Activated CD4-positive, alpha-beta T cell treated with anti-CD3 and anti-CD28 coated beads, Interleukin-2, amount 10 ng/mL, durations not matched to agents 24 days and 14 days (primary cell): ENCODE measurements at regions not wholly inside any gene's neighbourhood (a gene's known extent, or its start where the extent isn't known, plus 50 kb on each side); places are given as distances from the start of the nearest gene placed in this dataset.

Source experiments
- DNase-seq: peaks from one replicate; pipeline ENCODE4 v3.0.0; 2022
- H3K27ac Mint-ChIP-seq: one replicate; pipeline ENCODE4 v1.8.0; 2022; ENCODE audit warnings: mild to moderate bottlenecking, mixed read lengths
- H3K27me3 Mint-ChIP-seq: one replicate; pipeline ENCODE4 v1.8.0; 2022; ENCODE audit warnings: mixed read lengths
- H3K36me3 Mint-ChIP-seq: one replicate; pipeline ENCODE4 v1.8.0; 2022; ENCODE audit warnings: low read depth, mild to moderate bottlenecking, mixed read lengths
- H3K4me1 Mint-ChIP-seq: one replicate; pipeline ENCODE4 v1.8.0; 2021; ENCODE audit warnings: mixed read lengths
- H3K4me3 Mint-ChIP-seq: one replicate; pipeline ENCODE4 v1.8.0; 2022; ENCODE audit warnings: mild to moderate bottlenecking, moderate library complexity, mixed read lengths
- H3K9me3 Mint-ChIP-seq: one replicate; pipeline ENCODE4 v1.8.0; 2021; ENCODE audit warnings: mixed read lengths
- intact Hi-C: fragments of 100-400 bp; cut with micrococcal nuclease; formaldehyde crosslinking; loops from one replicate; pipeline ENCODE4 v1.15.1; 2023

DNA sequence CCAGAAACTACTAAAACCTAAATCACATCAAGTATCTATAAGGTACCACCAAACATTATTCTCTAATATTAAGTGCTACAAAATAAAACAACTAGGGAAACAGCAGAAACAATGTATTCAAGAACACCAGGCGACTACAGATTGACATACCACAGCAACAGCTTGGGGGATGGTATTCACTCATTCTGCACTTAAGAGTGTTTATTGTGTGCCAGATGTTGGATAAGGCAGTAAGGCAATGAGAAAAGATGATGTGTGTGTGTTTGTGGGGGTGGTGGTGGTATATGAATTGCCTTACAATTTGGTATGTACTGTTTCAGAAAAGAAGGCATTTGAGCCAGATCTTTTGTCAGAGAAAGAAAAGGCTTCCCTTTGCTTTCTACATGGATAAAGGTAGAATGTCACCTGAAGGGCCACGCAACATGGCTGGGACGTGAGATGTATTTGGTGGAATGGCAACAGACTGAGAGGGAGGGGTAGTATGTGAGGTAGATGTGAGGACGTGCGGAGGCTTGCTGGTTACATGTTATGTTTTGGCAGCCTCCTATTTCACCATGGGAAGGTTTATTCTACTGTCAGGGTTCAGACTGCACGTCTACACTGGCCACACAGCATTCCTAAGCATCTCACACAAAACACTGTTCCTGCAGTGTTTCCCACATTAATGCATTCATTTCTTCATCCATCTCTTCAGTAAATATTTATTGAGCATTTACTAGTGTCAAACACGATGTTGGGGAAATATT lies 300.7 kb downstream of the KLF12 start:
- Mint-ChIP-seq H3K27ac (no peak overlapping the region), H3K4me3 (no peak overlapping the region), H3K9me3 (no peaks in the 10 kb centered on the region), H3K27me3 (no peaks in the 10 kb centered on the region), H3K36me3 (no peaks in the 10 kb centered on the region), H3K4me1 (peaks cover 5% of the 10 kb centered on the region)
- DNase-seq = no peak
- intact Hi-C loops = no loop called here

DNA sequence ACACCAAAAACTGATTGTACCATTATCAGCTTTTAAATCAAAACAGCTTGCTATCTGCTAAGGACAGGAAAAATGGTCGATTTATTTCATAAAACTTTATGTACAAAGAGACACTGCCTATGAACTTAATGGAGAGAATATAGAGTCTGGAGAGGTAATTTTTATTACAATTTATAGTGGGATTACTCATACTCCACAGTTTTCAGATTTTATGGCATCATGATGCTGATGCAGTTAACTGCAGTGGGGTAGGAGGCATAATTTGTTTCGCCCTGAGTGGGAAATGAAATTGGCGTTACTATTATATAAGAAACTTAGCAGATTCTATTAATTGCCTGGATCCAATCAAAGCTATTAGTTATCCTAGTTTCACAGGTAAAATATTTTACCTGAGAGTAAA lies 301.4 kb downstream of the KLF12 start:
- no peak for DNase-seq
- Mint-ChIP-seq H3K27ac (no peak overlapping the region), H3K4me1 (peaks cover 5% of the 10 kb centered on the region), H3K4me3 (no peak overlapping the region), H3K27me3 (no peaks in the 10 kb centered on the region), H3K36me3 (no peaks in the 10 kb centered on the region), H3K9me3 (no peaks in the 10 kb centered on the region)
- intact Hi-C loops = no loop called here

DNA sequence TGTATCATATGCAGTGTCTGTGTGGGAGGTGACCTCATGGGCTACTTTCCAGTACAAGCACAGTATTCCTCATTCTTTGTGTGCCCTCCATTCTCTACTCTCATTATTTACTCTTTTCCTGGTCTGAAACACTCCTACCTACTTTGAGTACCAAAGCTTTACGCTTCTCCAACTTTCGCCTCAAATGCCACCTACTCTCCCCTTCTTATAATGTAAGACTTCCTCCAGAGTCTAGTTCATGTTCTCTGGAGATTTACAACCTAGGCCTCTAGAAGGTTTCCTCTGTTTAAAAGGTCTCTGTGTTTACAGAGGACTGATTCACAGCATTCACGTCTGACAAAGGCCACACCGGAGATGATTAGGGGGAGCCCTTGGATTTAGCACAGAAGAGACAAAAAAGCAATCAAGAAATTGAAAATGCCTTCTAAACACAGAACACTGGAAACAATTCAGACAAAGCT lies 302.0 kb downstream of the KLF12 start:
- no peak for DNase-seq
- Mint-ChIP-seq H3K27me3 (no peaks in the 10 kb centered on the region), H3K27ac (no peak overlapping the region), H3K36me3 (no peaks in the 10 kb centered on the region), H3K4me3 (no peak overlapping the region), H3K9me3 (no peaks in the 10 kb centered on the region), H3K4me1 (peaks cover 5% of the 10 kb centered on the region)
- intact Hi-C loops = no loop called here

DNA sequence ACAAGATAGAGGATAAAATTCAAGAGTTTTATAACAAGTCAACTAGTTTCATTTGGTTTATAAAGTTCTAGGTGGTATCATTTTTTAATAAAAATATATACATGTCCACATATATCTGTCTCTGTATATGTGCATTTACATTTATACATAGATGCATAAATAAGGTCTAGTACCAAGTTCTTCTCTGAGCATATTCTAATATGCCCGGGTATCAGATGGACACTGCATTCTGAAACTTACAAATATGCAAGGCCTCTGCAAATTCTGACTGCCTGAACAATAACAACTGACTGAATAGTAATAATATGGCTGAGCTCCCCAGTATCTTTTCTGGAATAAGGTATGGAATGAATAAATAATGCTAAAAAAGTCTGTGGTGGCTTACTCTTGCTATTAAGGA lies 304.8 kb downstream of the KLF12 start:
- Mint-ChIP-seq H3K4me3 (no peak overlapping the region), H3K9me3 (no peaks in the 10 kb centered on the region), H3K36me3 (no peaks in the 10 kb centered on the region), H3K4me1 (peaks cover 8% of the 10 kb centered on the region), H3K27ac (no peak overlapping the region), H3K27me3 (no peaks in the 10 kb centered on the region)
- DNase-seq = no peak
- intact Hi-C loops = no loop called here

DNA sequence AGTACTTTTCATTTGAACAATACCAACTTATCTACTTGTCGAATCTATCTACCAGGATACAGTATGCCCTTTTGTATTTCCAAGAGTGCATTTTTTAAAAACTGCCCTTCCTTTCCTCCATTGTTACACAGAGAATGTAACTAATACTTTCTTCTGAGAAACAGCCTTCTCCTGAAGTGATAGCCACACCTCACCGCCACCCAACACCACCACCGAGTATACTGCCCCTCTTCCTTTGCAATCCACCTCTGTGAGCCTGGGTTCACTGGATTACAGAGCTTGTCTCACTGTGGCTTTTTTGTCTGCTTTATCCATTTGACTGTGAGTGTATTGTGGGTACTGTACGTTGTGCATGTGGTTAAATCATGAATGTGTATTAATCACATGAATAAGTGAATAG lies 305.4 kb downstream of the KLF12 start:
- no peaks in the 10 kb centered on the region for H3K27me3 Mint-ChIP-seq
- H3K9me3 Mint-ChIP-seq = no peaks in the 10 kb centered on the region
- intact Hi-C loops = no loop called here
- DNase-seq = no peak
- peaks cover 2% of the 10 kb centered on the region for H3K36me3 Mint-ChIP-seq
- peaks cover 8% of the 10 kb centered on the region for H3K4me1 Mint-ChIP-seq
- no peak overlapping the region for H3K27ac Mint-ChIP-seq
- H3K4me3 Mint-ChIP-seq = no peak overlapping the region

DNA sequence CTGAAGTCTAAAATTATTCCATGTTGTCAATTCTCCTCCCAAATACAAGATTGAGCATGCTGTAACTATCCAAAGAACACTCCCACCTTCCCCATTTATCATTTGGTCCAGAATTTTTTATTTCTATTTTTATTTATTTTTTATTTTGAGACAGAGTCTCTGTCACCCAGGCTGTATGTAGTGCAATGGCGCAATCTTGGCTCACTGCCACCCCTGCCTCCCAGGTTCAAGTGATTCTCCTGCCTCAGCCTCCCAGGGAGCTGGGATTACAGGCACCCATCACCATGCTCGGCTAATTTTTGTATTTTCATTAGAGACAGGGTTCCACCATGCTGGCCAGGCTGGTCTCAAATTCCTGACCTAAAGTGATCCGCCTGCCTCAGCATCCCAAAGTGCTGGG lies 306.8 kb downstream of the KLF12 start:
- peaks cover 8% of the 10 kb centered on the region for H3K4me1 Mint-ChIP-seq
- no peak for DNase-seq
- H3K27ac Mint-ChIP-seq = no peak overlapping the region
- intact Hi-C loops = no loop called here
- H3K27me3 Mint-ChIP-seq = no peaks in the 10 kb centered on the region
- H3K36me3 Mint-ChIP-seq = peaks cover 2% of the 10 kb centered on the region
- H3K4me3 Mint-ChIP-seq = no peak overlapping the region
- no peaks in the 10 kb centered on the region for H3K9me3 Mint-ChIP-seq

DNA sequence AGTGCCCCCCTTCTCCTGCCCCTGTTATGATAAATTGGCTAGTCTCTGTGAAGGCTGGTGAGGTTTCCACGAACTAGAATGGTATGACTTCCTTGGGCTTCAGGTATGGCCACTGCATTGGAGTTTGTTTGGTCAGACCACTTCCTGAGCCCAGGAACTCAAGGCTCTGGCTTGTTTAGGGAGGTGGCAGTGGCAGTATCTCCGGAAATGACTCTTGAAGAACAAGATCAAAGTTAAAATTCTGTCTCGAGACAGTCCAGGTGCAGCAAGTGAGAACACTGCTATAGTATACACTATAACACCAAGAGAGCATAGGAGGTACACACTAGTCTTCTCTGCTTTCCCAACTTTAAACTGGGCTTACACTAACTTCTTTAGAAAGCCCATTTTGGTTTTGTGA lies 309.1 kb downstream of the KLF12 start:
- H3K4me1 Mint-ChIP-seq = peaks cover 9% of the 10 kb centered on the region

DNA sequence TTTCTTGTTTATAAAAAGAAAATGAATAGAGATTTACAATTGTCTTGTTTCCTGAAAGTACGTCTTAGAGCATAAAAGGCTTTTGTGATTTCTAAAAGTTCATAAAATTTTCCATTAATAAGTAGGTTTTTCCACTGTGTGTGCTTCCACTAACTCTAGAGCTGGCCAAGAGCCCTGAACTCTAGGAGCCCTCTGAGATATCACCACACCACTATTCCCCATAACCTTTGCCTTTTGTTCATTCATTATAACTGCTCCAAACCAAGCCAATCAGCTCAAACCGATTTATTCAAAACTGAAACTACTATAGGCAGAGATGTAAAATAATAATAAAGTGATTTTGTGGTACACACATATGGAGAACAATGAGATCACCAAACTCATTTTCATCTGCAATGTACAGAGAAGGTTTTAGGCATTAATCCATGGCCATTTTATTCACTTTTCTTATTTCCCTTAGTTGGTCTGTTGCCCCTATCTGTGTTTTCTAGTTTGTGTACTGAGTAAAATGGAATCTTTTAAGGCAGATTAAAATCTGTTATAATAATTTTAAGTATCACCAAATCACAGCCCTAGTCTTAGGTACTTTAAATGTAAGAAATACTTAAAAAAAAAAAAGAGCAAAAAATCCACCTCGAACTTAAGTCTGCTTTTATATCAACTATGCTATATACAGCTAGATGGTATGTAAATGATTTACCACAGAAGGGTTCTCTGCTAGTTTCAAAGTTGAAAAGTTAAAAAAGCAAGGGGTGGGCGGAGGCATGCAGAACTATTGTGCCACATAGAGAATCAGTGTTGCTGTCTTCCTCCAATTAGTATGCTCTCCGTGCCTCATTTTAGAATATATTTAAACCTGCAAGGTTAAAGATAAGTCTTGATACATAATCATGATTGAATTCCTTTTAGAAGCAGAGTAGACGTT lies 311.3 kb downstream of the KLF12 start:
- no peaks in the 10 kb centered on the region for H3K27me3 Mint-ChIP-seq
- H3K4me1 Mint-ChIP-seq = peaks cover 9% of the 10 kb centered on the region
- intact Hi-C loops = no loop called here
- H3K27ac Mint-ChIP-seq = no peak overlapping the region
- DNase-seq = no peak
- no peaks in the 10 kb centered on the region for H3K9me3 Mint-ChIP-seq
- H3K4me3 Mint-ChIP-seq = no peak overlapping the region
- H3K36me3 Mint-ChIP-seq = peaks cover 5% of the 10 kb centered on the region

More for the DNA sequence above, 309.1 kb downstream of the KLF12 start:
- H3K9me3 Mint-ChIP-seq = no peaks in the 10 kb centered on the region
- no peaks in the 10 kb centered on the region for H3K27me3 Mint-ChIP-seq
- DNase-seq = no peak
- H3K4me3 Mint-ChIP-seq = no peak overlapping the region
- H3K27ac Mint-ChIP-seq = no peak overlapping the region
- peaks cover 2% of the 10 kb centered on the region for H3K36me3 Mint-ChIP-seq
- intact Hi-C loops = no loop called here

DNA sequence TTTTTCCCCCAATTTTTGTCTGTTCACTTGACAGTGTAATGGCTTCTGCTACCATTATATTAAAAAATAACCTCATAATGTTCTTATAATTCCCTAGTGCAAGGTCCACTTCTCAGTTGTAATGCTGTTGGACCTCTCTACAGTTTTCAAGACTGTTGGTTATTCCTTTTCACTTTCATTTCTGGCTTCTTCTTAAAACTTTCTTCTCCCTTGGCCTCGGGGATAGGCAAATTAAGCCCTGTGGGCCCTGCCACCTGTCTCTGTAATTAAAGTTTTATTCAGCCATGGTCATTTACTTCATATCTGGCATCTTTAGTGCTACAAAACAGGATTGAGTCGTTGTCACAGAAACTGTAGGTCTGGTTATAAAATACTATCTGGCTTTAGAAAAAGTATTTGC lies 313.5 kb downstream of the KLF12 start:
- peaks cover 9% of the 10 kb centered on the region for H3K4me1 Mint-ChIP-seq
- H3K36me3 Mint-ChIP-seq = peaks cover 8% of the 10 kb centered on the region
- no peak overlapping the region for H3K4me3 Mint-ChIP-seq

DNA sequence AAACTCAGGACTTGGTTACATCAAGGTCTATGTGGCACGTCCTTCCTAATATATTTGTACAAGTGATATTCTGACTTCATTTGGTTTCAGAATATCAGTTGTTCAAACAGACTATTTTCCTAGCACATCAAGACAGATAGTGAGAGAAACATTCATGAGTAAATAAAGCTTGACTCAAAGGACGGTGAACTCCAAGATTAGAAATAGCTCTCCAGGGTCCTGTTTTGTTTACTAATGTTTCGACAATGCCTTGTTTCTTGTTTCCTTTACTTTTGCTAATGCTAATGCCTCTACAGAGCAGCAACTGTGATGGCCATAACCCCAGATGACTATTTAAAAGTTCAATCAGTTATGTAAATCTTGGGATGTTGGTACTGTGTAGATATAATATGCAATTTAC lies 313.9 kb downstream of the KLF12 start:
- no peaks in the 10 kb centered on the region for H3K9me3 Mint-ChIP-seq
- H3K36me3 Mint-ChIP-seq = peaks cover 8% of the 10 kb centered on the region
- H3K27me3 Mint-ChIP-seq = no peaks in the 10 kb centered on the region
- H3K27ac Mint-ChIP-seq = no peak overlapping the region
- DNase-seq = no peak
- intact Hi-C loops = no loop called here
- no peak overlapping the region for H3K4me3 Mint-ChIP-seq
- H3K4me1 Mint-ChIP-seq = peaks cover 8% of the 10 kb centered on the region

More for the DNA sequence above, 313.5 kb downstream of the KLF12 start:
- H3K27me3 Mint-ChIP-seq = no peaks in the 10 kb centered on the region
- no peaks in the 10 kb centered on the region for H3K9me3 Mint-ChIP-seq
- no peak overlapping the region for H3K27ac Mint-ChIP-seq
- no peak for DNase-seq
- intact Hi-C loops = no loop called here

DNA sequence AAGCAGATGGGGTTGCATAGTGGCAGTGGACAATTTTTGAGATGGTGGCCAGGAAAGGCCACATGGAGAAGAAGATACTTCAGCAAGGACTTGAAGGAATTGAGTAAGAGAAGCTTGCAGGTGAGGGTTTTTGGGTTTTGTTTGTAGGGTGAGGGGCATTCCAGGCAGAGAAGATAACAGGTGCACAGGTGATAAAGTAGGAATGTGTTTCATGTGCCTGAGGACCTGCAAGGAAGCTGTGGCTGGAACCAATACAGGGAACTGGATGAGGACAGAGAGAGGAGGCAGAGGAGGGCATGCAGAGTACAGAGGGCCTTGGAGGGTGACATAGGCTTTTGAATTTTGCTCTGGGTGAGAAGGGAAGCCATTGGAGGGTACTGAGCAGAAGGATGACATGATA lies 314.5 kb downstream of the KLF12 start:
- Mint-ChIP-seq H3K27ac (no peak overlapping the region), H3K4me3 (no peak overlapping the region), H3K9me3 (no peaks in the 10 kb centered on the region), H3K4me1 (peaks cover 5% of the 10 kb centered on the region), H3K36me3 (peaks cover 8% of the 10 kb centered on the region), H3K27me3 (no peaks in the 10 kb centered on the region)
- intact Hi-C loops = no loop called here
- no peak for DNase-seq

DNA sequence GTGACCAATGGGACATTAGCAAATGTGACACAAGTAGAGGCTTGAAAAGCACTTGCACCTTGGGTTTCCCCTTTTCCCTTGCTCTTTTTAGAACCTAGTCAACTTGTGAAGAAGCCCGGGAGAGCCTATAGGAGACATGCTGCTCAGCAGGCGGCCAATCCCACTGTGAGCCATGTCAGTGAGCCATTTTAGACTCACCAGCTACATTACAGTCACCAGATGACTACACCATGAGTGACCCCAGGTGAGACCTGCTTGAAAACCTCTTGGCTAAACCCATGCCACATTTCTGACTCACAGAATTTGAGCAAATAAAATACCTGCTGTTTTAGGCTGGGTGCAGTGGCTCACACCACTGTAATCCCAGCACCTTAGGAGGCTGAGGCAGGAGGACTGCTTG lies 317.5 kb downstream of the KLF12 start:
- DNase-seq = no peak
- no peak overlapping the region for H3K27ac Mint-ChIP-seq
- no peak overlapping the region for H3K4me3 Mint-ChIP-seq
- H3K36me3 Mint-ChIP-seq = peaks cover 13% of the 10 kb centered on the region
- intact Hi-C loops = no loop called here
- no peaks in the 10 kb centered on the region for H3K9me3 Mint-ChIP-seq
- H3K27me3 Mint-ChIP-seq = no peaks in the 10 kb centered on the region
- peaks cover 5% of the 10 kb centered on the region for H3K4me1 Mint-ChIP-seq

DNA sequence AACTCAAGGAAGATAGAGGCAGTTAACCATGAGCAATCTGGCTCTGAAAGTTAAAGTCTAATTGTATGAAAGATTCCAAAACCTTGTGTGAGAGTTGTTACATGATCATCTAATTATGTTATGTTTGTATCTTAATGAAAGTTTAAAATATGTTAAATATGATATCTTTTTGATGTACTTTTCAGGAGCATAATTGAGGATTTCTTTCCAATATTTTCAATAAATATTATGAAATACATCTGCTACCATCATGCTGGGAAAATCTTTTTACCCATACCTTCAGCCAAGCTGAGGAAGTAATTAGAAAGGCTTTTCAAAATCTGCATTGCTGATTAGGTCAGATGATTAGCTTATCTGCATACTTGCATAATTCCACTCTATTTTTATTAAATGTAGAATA lies 318.4 kb downstream of the KLF12 start:
- Mint-ChIP-seq H3K4me1 (no peaks in the 10 kb centered on the region), H3K4me3 (no peak overlapping the region), H3K9me3 (no peaks in the 10 kb centered on the region), H3K36me3 (peaks cover 16% of the 10 kb centered on the region), H3K27ac (no peak overlapping the region), H3K27me3 (no peaks in the 10 kb centered on the region)
- DNase-seq = no peak
- intact Hi-C loops = no loop called here

DNA sequence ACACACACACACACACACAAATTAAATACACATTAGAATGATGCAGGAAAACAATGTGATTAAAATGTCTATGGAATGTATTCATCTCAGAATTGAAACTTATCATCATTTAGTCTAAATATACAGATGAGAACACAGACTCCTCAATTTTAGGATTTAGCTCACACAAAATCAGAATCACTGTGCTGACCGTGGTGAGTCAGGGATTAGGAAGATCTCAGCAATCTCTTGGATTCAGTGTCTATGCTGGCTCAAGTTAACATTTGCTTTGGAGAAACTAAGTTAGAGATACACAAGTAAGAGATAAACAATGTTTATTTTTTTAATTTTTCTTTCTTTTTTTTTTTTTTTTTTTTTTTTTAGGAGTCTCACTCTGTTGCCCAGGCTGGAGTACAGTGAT lies 323.6 kb downstream of the KLF12 start:
- Mint-ChIP-seq H3K27ac (no peak overlapping the region), H3K36me3 (peaks cover 14% of the 10 kb centered on the region), H3K4me1 (no peaks in the 10 kb centered on the region), H3K27me3 (no peaks in the 10 kb centered on the region), H3K4me3 (no peak overlapping the region), H3K9me3 (no peaks in the 10 kb centered on the region)
- DNase-seq = no peak
- intact Hi-C loops = no loop called here
